ENCODE measurements at regions not wholly inside any gene's neighbourhood (a gene's known extent, or its start where the extent isn't known, plus 50 kb on each side); places are given as distances from the start of the nearest gene placed in this dataset.

DNA sequence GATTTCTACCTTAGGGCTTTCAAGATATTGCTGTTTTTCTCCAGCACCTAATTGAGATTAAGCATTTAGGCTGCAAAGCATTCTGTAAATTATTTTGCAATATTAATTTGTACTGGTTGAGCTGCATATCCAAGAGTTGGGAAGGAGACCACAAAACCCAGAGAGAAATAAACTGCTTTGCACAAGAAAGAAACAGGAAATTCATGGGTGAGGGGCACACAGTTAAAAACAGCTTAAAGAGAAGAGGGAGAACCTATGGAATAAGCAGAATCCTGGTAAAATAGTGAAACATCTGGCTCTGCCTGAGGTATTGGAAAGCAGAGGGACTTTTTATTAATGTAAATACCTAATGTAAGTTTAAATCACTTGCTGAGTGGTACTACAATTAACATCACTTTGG lies 243.0 kb downstream of the TMEM167A start:
- Histone ChIP-seq H3K79me1 (ENCODE audit: low read length) (no peaks in the 10 kb centered on the region), H3K4me3 (ENCODE audit: low read depth, low read length) (no peak overlapping the region), H4K91ac (ENCODE audit: low read depth, low read length) (no peak overlapping the region), H2BK120ac (ENCODE audit: insufficient read depth, low read length, poor library complexity) (no peak overlapping the region), H4K12ac (ENCODE audit: low read depth, low read length) (no peak overlapping the region), H3K27ac (ENCODE audit: low read depth, low read length) (no peak overlapping the region), H2BK12ac (ENCODE audit: low read length) (no peak overlapping the region), H3K4me2 (ENCODE audit: low read length) (no peak overlapping the region), H3K18ac (ENCODE audit: low read length) (no peak overlapping the region), H3K4me1 (ENCODE audit: control insufficient read depth in 1 of 2, insufficient read depth in 2 of 2, low read length in 2 of 2) (no peaks in the 10 kb centered on the region), H3K9me3 (ENCODE audit: insufficient read depth, low read depth, low read length) (peaks cover 9% of the 10 kb centered on the region), H4K8ac (ENCODE audit: low read depth, low read length) (no peak overlapping the region), H3K9ac (ENCODE audit: low read length) (no peak overlapping the region), H2AK5ac (ENCODE audit: low read length) (no peak overlapping the region), H2AFZ (ENCODE audit: insufficient read depth, low read length, poor library complexity) (no peak overlapping the region), H2BK5ac (ENCODE audit: low read depth, low read length, poor library complexity) (no peak overlapping the region), H3K36me3 (ENCODE audit: control insufficient read depth in 1 of 2, insufficient read depth in 2 of 2, low read length in 2 of 2) (no peaks in the 10 kb centered on the region), H3K14ac (ENCODE audit: low read length) (no peak overlapping the region), H3K27me3 (ENCODE audit: insufficient read depth, low read length) (no peaks in the 10 kb centered on the region), H3K23ac (ENCODE audit: low read length) (no peak overlapping the region), H3K79me2 (ENCODE audit: control insufficient read depth, insufficient read depth, low read length, poor library complexity) (no peaks in the 10 kb centered on the region), H3K4ac (ENCODE audit: low read depth, low read length) (no peak overlapping the region)
- no peak for DNase-seq

DNA sequence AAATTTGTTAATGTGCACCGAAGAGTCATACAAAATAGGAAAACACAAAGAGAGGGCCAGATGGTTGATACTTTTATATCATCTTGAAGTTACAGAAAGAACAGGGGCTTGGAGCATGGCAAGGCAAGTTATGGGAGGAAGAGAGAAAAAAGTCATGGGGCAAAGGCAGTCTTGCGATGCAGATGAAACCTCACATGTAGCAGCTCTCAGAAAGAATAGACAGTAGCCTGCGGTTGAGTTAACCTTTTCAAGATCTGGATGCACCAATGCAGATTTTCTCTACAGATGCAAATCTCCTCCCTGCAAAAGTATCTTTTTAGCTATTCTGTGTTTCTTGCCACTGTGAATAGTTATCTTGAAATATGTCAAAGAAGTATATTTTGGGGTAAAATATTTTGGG lies 243.9 kb downstream of the TMEM167A start:
- H3K27me3 ChIP-seq (ENCODE audit: insufficient read depth, low read length) = no peaks in the 10 kb centered on the region
- H3K9me3 ChIP-seq (ENCODE audit: insufficient read depth, low read depth, low read length) = peaks cover 9% of the 10 kb centered on the region
- H4K12ac ChIP-seq (ENCODE audit: low read depth, low read length) = no peak overlapping the region
- no peak overlapping the region for H2AK5ac ChIP-seq (ENCODE audit: low read length)
- H3K23ac ChIP-seq (ENCODE audit: low read length) = no peak overlapping the region
- no peak overlapping the region for H4K91ac ChIP-seq (ENCODE audit: low read depth, low read length)
- H3K79me1 ChIP-seq (ENCODE audit: low read length) = no peaks in the 10 kb centered on the region
- no peak overlapping the region for H3K4me2 ChIP-seq (ENCODE audit: low read length)
- no peak overlapping the region for H3K14ac ChIP-seq (ENCODE audit: low read length)
- DNase-seq = no peak
- no peak overlapping the region for H3K4ac ChIP-seq (ENCODE audit: low read depth, low read length)
- no peak overlapping the region for H2BK5ac ChIP-seq (ENCODE audit: low read depth, low read length, poor library complexity)
- H2BK12ac ChIP-seq (ENCODE audit: low read length) = no peak overlapping the region
- no peaks in the 10 kb centered on the region for H3K4me1 ChIP-seq (ENCODE audit: control insufficient read depth in 1 of 2, insufficient read depth in 2 of 2, low read length in 2 of 2)
- no peak overlapping the region for H3K4me3 ChIP-seq (ENCODE audit: low read depth, low read length)
- no peak overlapping the region for H4K8ac ChIP-seq (ENCODE audit: low read depth, low read length)
- H3K18ac ChIP-seq (ENCODE audit: low read length) = no peak overlapping the region
- WGBS (ENCODE audit: extremely low coverage, insufficient coverage, insufficient read length) = no CpG with 5 or more reads among the region's 3 CpGs
- H3K36me3 ChIP-seq (ENCODE audit: control insufficient read depth in 1 of 2, insufficient read depth in 2 of 2, low read length in 2 of 2) = no peaks in the 10 kb centered on the region
- H3K27ac ChIP-seq (ENCODE audit: low read depth, low read length) = no peak overlapping the region
- no peak overlapping the region for H3K9ac ChIP-seq (ENCODE audit: low read length)
- H2BK120ac ChIP-seq (ENCODE audit: insufficient read depth, low read length, poor library complexity) = no peak overlapping the region
- no peaks in the 10 kb centered on the region for H3K79me2 ChIP-seq (ENCODE audit: control insufficient read depth, insufficient read depth, low read length, poor library complexity)
- no peak overlapping the region for H2AFZ ChIP-seq (ENCODE audit: insufficient read depth, low read length, poor library complexity)

- no peak overlapping the region for H2BK5ac ChIP-seq (ENCODE audit: low read depth, low read length, poor library complexity)
- H2BK12ac ChIP-seq (ENCODE audit: low read length) = no peak overlapping the region
- no peaks in the 10 kb centered on the region for H3K36me3 ChIP-seq (ENCODE audit: control insufficient read depth in 1 of 2, insufficient read depth in 2 of 2, low read length in 2 of 2)
- no peaks in the 10 kb centered on the region for H3K4me1 ChIP-seq (ENCODE audit: control insufficient read depth in 1 of 2, insufficient read depth in 2 of 2, low read length in 2 of 2)
- no peak for DNase-seq
- H2BK120ac ChIP-seq (ENCODE audit: insufficient read depth, low read length, poor library complexity) = no peak overlapping the region
- no peak overlapping the region for H4K91ac ChIP-seq (ENCODE audit: low read depth, low read length)
- H3K4me2 ChIP-seq (ENCODE audit: low read length) = no peak overlapping the region
- H3K27ac ChIP-seq (ENCODE audit: low read depth, low read length) = no peak overlapping the region
- no peaks in the 10 kb centered on the region for H3K27me3 ChIP-seq (ENCODE audit: insufficient read depth, low read length)
- no peaks in the 10 kb centered on the region for H3K79me1 ChIP-seq (ENCODE audit: low read length)
- H2AK5ac ChIP-seq (ENCODE audit: low read length) = no peak overlapping the region
- H2AFZ ChIP-seq (ENCODE audit: insufficient read depth, low read length, poor library complexity) = no peak overlapping the region
- H3K9ac ChIP-seq (ENCODE audit: low read length) = no peak overlapping the region
- peaks cover 9% of the 10 kb centered on the region for H3K9me3 ChIP-seq (ENCODE audit: insufficient read depth, low read depth, low read length)
- H4K12ac ChIP-seq (ENCODE audit: low read depth, low read length) = no peak overlapping the region
- H3K23ac ChIP-seq (ENCODE audit: low read length) = no peak overlapping the region
- H3K14ac ChIP-seq (ENCODE audit: low read length) = no peak overlapping the region
- no peak overlapping the region for H3K4ac ChIP-seq (ENCODE audit: low read depth, low read length)
- no peak overlapping the region for H3K18ac ChIP-seq (ENCODE audit: low read length)
- H4K8ac ChIP-seq (ENCODE audit: low read depth, low read length) = no peak overlapping the region
- no peak overlapping the region for H3K4me3 ChIP-seq (ENCODE audit: low read depth, low read length)
- no peaks in the 10 kb centered on the region for H3K79me2 ChIP-seq (ENCODE audit: control insufficient read depth, insufficient read depth, low read length, poor library complexity)
- WGBS (ENCODE audit: extremely low coverage, insufficient coverage, insufficient read length) = no CpG with 5 or more reads among the region's 2 CpGs
Measured at GRCh38 chr5:82832445-82832844, 244.7 kb downstream of the TMEM167A start.

- Histone ChIP-seq H3K18ac (ENCODE audit: low read length) (no peak overlapping the region), H3K23ac (ENCODE audit: low read length) (no peak overlapping the region), H2BK12ac (ENCODE audit: low read length) (no peak overlapping the region), H4K12ac (ENCODE audit: low read depth, low read length) (no peak overlapping the region), H2AK5ac (ENCODE audit: low read length) (no peak overlapping the region), H3K27me3 (ENCODE audit: insufficient read depth, low read length) (no peaks in the 10 kb centered on the region), H3K79me2 (ENCODE audit: control insufficient read depth, insufficient read depth, low read length, poor library complexity) (no peaks in the 10 kb centered on the region), H4K91ac (ENCODE audit: low read depth, low read length) (no peak overlapping the region), H3K4me2 (ENCODE audit: low read length) (no peak overlapping the region), H3K9ac (ENCODE audit: low read length) (no peak overlapping the region), H4K8ac (ENCODE audit: low read depth, low read length) (no peak overlapping the region), H3K14ac (ENCODE audit: low read length) (no peak overlapping the region), H3K36me3 (ENCODE audit: control insufficient read depth in 1 of 2, insufficient read depth in 2 of 2, low read length in 2 of 2) (no peaks in the 10 kb centered on the region), H2AFZ (ENCODE audit: insufficient read depth, low read length, poor library complexity) (no peak overlapping the region), H3K27ac (ENCODE audit: low read depth, low read length) (no peak overlapping the region), H3K79me1 (ENCODE audit: low read length) (no peaks in the 10 kb centered on the region), H2BK5ac (ENCODE audit: low read depth, low read length, poor library complexity) (no peak overlapping the region), H3K4ac (ENCODE audit: low read depth, low read length) (no peak overlapping the region), H3K9me3 (ENCODE audit: insufficient read depth, low read depth, low read length) (no peaks in the 10 kb centered on the region), H3K4me3 (ENCODE audit: low read depth, low read length) (no peak overlapping the region), H2BK120ac (ENCODE audit: insufficient read depth, low read length, poor library complexity) (no peak overlapping the region), H3K4me1 (ENCODE audit: control insufficient read depth in 1 of 2, insufficient read depth in 2 of 2, low read length in 2 of 2) (no peaks in the 10 kb centered on the region)
- DNase-seq = no peak
- no CpG with 5 or more reads among the region's 3 CpGs for WGBS (ENCODE audit: extremely low coverage, insufficient coverage, insufficient read length)
Measured at GRCh38 chr5:82828211-82828610, 249.0 kb downstream of the TMEM167A start.

DNA sequence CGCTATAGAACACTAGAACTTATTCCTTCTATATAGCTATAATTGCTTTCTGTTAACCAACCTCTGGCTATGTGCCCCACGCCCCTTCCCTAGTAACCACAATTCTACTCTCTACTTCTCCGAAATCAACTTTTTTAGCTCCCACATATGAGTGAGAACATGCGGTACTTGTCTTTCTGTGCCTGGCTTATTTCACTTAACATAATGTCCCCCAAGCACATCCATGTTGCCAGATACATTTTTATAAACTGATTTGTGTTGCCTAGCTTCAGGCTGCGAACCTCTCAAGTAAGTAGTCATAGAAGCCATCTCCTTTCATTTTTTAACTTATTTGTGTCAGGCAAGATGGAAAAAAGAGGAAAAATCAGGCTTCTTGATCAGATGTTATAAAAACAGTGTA lies 249.5 kb downstream of the TMEM167A start:
- Histone ChIP-seq H2BK120ac (ENCODE audit: insufficient read depth, low read length, poor library complexity) (no peak overlapping the region), H2AFZ (ENCODE audit: insufficient read depth, low read length, poor library complexity) (no peak overlapping the region), H3K4me1 (ENCODE audit: control insufficient read depth in 1 of 2, insufficient read depth in 2 of 2, low read length in 2 of 2) (no peaks in the 10 kb centered on the region), H3K23ac (ENCODE audit: low read length) (no peak overlapping the region), H2BK5ac (ENCODE audit: low read depth, low read length, poor library complexity) (no peak overlapping the region), H2BK12ac (ENCODE audit: low read length) (no peak overlapping the region), H3K9ac (ENCODE audit: low read length) (no peak overlapping the region), H3K4me2 (ENCODE audit: low read length) (no peak overlapping the region), H4K8ac (ENCODE audit: low read depth, low read length) (no peak overlapping the region), H4K12ac (ENCODE audit: low read depth, low read length) (no peak overlapping the region), H3K18ac (ENCODE audit: low read length) (no peak overlapping the region), H3K36me3 (ENCODE audit: control insufficient read depth in 1 of 2, insufficient read depth in 2 of 2, low read length in 2 of 2) (no peaks in the 10 kb centered on the region), H3K79me1 (ENCODE audit: low read length) (no peaks in the 10 kb centered on the region), H3K14ac (ENCODE audit: low read length) (no peak overlapping the region), H2AK5ac (ENCODE audit: low read length) (no peak overlapping the region), H3K27me3 (ENCODE audit: insufficient read depth, low read length) (no peaks in the 10 kb centered on the region), H3K27ac (ENCODE audit: low read depth, low read length) (no peak overlapping the region), H3K4me3 (ENCODE audit: low read depth, low read length) (no peak overlapping the region), H4K91ac (ENCODE audit: low read depth, low read length) (no peak overlapping the region), H3K79me2 (ENCODE audit: control insufficient read depth, insufficient read depth, low read length, poor library complexity) (no peaks in the 10 kb centered on the region), H3K4ac (ENCODE audit: low read depth, low read length) (no peak overlapping the region), H3K9me3 (ENCODE audit: insufficient read depth, low read depth, low read length) (no peaks in the 10 kb centered on the region)
- DNase-seq = no peak
- WGBS (ENCODE audit: extremely low coverage, insufficient coverage, insufficient read length) = no CpG with 5 or more reads among the region's 5 CpGs

Data from trophoblast cell (in vitro differentiated cells and primary cell).